GM19043 (cell line): ENCODE measurements at regions not wholly inside any gene's neighbourhood (a gene's known extent, or its start where the extent isn't known, plus 50 kb on each side); places are given as distances from the start of the nearest gene placed in this dataset.
"Not testable (repeated sequence)": the region's sequence is repeated elsewhere in the genome, so short reads cannot be mapped to it uniquely, and the experiment has no call there.

ENCODE experiments used
- ATAC-seq: cut with Tn5 transposase; IDR thresholded peaks from one replicate; pipeline ENCODE4 v1.9.1; 2021; ENCODE audit warnings: low read depth; ENCODE audit not compliant: unreplicated experiment

DNA sequence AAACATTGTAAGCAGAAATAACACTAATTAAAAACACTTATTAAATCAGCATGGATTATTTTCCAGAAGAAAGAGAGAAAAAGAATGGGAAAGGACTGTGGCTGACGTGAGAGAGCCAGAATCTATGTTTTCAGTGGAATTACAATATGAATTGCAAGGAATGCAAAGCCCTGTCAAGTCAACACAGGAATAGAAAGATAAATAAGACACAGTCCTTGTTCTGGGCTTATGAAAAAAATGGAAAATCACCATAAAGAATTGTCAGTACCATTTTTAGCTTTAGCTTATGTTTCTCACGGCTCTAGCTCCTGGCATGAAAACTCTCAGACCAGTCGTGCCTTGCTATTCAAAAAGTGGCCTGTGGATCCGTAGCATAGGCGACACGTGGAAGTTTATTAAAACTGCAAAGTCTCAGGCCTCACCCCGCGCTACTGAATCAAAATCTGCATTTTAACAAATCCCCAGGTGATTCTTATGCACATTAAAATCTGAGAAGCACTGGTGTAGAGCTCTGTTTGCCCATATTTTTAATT, 549.1 kb downstream of the RPS29 start:
- ATAC-seq: no peak

DNA sequence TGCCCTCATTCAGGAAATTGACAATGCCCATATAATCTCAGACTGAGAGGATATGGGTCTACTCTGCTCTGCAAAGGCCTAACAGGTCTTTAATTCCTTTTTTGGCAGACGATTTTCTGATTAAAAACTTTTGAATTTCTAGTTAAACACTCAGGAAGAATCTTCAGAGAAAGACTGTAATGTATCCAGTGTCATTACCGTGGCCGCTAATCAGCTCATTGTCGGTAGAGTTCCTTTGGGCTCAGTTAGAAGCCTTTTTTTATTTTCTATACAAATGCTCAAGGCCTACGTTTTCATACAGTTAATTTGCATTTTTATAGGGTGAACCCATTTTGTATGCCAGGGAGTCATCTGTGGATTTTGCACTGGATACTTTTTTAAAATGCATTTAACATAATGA, 549.9 kb downstream of the RPS29 start:
- no peak for ATAC-seq

DNA sequence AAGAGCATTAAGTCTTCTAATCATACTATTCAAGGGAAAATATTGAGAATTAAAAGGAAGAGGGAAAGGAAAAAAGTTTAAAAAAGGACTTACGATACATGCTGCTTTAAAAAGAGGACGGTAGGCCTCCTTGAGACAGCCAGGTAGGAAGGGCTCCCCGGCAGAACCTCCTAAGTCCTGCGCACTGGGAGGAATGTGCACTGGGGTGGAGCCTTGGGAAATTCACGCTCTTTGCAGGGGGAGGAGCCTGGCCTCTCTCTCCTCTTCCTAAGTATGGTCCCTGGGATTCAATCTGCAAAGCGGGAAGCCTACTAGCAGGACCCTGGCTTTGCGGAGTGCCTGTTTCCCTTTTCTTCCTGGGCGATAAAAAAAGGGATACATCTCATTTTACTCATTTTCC, 553.0 kb downstream of the RPS29 start:
- no peak for ATAC-seq

DNA sequence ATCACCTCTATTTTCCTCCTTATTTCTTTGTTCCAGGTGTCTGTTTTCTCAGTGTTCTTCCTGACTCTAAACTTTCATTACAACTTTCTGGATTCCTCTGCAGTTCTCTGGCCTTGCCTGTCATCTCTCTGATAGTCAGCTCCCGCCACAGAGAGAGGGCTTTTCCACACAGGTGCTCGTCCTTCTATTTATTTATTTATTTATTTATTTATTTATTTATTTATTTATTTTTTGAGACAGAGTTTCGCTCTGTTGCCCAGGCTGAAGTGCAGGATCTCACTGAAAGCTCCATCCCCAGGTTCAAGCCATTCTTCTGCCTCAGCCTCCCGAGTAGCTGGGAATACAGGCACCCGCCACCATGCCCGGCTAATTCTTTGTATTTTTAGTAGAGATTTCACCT, 554.5 kb downstream of the RPS29 start:
- not testable (repeated sequence) for ATAC-seq

DNA sequence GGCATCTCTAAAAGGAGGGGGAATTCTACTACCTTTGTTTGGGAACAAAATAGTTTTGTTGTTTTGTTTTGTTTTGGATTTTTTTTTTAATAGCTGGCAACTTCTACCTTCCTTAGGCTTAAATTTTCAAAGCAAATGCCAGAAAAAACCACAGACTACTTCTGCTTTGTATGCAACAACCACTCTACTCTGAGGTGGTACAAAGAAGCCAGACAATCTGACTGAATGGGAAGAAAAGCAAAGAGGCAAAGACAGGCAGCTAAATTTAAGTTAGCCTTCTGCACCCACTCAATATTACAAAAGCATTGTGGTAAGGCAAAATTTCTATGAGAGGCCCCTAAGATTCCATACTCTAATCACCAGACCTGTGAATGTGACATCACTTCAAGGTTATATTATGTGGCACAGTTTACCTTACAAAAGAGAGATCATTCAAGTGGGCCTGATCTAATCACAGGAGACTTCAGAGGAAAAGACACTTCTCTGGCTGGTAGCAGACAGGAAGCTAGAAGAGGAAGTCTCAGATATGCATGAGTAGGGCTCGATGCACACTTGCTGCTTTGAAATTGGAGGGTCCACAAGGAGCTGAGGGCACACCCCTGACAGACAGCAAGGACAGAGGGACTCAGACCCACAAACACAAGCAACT, 566.6 kb downstream of the RPS29 start:
- no peak for ATAC-seq

GRCh38 chr14:49017447-49017846, 568.7 kb downstream of the RPS29 start:
- no peak for ATAC-seq

GRCh38 chr14:49016381-49016780, 569.8 kb downstream of the RPS29 start:
- no peak for ATAC-seq

- no peak for ATAC-seq
Measured at GRCh38 chr14:49014476-49014875, 571.7 kb downstream of the RPS29 start.

- no peak for ATAC-seq
Measured at GRCh38 chr14:49008363-49008762, 577.8 kb downstream of the RPS29 start.

- no peak for ATAC-seq
Measured at GRCh38 chr14:48991141-48991540, 595.0 kb downstream of the RPS29 start.

GRCh38 chr14:48983351-48983888, 602.8 kb downstream of the RPS29 start:
- no peak for ATAC-seq

DNA sequence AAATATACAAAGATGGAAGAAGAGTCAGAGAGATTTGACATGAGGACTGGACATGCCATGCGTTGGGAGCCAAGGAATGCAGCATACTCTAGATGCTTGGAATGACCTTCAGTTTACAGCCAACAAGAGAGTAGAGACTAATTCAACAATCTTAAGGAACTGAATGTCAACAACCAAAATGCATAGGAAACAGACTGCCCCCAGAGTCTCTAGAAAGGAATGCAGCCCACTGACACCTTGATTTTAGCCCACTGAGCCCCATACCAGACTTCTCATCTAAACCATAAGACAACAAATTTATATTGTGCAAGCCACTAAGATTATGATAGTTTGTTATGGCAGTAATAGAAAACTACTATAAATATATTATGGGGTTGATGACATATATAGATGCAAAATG, 611.2 kb downstream of the RPS29 start:
- ATAC-seq: no peak

DNA sequence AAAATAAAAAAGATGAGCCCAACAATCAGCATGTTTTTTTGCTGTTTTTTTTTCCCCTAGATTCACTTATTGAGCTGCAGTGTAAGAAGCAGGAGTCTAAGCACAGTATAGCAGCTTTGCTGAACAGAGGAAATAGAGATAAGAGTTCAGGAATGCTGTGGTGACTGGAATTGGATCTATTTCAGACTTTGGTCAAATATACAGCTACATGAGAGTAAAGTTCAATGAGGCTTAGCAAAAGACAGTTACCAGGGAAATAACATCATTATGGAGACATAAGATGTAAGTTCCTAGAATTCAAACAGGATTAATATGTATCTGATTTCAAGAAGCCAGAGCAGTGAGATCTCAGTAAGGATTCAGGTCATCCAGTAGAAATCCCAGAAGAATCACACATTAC, 613.0 kb downstream of the RPS29 start:
- ATAC-seq: no peak

DNA sequence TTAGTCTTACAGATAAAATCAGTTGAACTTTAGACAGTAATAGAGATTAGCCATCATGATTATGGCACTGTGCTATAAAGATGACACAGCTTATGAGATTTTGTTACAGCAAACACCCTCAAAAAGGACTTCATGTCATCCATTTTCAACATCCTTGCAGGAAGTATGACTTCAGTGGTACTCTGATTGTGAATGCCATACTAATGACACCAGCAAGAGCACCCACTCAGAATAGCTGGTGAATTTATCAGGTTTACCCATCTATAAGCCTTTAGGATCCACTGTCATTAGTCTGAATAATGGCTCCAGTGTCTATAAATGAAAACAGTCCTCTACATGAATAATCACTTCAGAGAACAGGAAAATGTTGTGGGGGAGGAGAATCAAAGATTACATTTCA, 615.2 kb downstream of the RPS29 start:
- ATAC-seq: no peak

DNA sequence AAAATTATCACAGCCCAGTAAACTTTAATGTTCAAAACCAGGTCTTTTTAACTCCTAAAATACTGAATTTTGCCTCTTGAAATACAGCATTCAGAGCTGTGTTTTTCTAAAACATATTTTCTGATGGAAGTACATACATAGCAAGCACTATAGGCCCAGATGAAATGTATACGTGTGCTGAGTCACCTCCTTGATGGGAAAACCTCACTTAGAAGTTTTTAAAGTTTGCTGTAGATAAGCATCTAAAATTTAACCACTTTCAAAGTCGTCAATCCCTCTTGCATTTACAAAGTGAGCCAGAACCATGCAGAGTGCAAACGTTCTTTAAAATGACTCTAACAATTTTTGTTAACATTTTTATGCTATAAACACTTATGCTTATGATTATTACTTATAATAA, 618.8 kb downstream of the RPS29 start:
- ATAC-seq: no peak

GRCh38 chr14:48963231-48963790, 622.9 kb downstream of the RPS29 start:
- ATAC-seq: no peak

DNA sequence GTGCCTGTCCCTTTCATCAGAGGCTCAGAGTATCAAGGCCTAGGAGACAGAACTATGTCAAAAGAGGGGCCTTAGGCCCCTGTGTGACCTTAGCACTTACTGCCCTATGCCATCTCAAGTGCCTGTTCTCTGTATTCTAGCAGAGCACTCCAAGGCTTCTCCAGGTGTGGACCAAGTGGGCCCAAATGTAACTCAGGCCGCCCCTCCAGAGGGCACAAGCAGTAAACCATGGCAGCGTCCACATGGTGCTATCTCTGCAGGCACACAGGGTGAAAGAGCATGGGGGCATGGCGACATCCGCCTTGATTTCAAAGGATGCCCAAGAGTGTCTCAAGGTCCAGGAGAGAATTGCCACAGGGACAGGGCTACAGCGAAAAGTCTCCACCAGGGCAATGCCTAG, 628.7 kb downstream of the RPS29 start:
- no peak for ATAC-seq

- no peak for ATAC-seq
Measured at GRCh38 chr14:48955857-48956256, 630.3 kb downstream of the RPS29 start.

- ATAC-seq: no peak
Measured at GRCh38 chr14:48954446-48954845, 631.7 kb downstream of the RPS29 start.

DNA sequence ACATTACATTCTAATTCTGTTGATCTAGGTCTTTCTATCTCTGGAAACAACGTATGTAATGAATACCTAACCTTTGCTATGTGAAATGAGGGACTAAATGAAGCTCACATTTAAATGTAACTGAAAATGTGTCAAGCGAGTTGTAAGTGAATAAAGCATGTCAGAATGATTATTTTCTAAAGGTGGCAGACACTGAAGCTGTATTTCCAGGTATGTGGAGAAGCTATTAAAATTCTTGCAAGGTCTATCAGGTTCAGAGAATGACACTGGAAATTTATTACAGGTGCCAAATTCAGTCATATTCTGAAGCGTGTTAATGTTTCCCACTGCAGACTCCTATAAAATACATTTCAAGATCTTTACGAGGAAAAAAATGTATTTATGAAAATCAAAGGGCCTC, 641.4 kb downstream of the RPS29 start:
- ATAC-seq: no peak

DNA sequence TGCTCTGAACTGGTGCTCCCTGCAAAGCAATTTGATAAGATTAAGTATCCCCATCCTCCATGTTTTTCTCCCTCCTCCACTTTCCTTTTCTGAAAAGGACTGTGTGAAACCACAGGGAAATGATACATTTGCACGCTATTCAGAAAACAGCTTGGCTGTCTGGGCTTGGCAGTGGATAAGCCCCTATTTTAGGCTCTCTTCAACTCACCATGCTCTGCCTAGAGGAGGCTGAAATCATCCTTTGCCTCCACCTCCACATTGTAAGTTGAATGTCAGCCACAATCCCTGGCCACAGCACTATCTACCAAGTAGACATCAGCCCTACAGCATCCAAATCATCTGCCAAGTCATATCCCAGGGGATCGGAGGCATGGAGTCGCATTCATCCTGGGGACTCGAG, 642.3 kb downstream of the RPS29 start:
- no peak for ATAC-seq

GRCh38 chr14:48937541-48938195, 648.5 kb downstream of the RPS29 start:
- ATAC-seq: no peak
